GM18520 (cell line): ENCODE measurements at regions not wholly inside any gene's neighbourhood (a gene's known extent, or its start where the extent isn't known, plus 50 kb on each side); places are given as distances from the start of the nearest gene placed in this dataset.
"Not testable (repeated sequence)": the region's sequence is repeated elsewhere in the genome, so short reads cannot be mapped to it uniquely, and the experiment has no call there.

Source experiments
- ATAC-seq: cut with Tn5 transposase; IDR thresholded peaks from one replicate; pipeline ENCODE4 v1.9.1; 2021; ENCODE audit not compliant: unreplicated experiment

DNA sequence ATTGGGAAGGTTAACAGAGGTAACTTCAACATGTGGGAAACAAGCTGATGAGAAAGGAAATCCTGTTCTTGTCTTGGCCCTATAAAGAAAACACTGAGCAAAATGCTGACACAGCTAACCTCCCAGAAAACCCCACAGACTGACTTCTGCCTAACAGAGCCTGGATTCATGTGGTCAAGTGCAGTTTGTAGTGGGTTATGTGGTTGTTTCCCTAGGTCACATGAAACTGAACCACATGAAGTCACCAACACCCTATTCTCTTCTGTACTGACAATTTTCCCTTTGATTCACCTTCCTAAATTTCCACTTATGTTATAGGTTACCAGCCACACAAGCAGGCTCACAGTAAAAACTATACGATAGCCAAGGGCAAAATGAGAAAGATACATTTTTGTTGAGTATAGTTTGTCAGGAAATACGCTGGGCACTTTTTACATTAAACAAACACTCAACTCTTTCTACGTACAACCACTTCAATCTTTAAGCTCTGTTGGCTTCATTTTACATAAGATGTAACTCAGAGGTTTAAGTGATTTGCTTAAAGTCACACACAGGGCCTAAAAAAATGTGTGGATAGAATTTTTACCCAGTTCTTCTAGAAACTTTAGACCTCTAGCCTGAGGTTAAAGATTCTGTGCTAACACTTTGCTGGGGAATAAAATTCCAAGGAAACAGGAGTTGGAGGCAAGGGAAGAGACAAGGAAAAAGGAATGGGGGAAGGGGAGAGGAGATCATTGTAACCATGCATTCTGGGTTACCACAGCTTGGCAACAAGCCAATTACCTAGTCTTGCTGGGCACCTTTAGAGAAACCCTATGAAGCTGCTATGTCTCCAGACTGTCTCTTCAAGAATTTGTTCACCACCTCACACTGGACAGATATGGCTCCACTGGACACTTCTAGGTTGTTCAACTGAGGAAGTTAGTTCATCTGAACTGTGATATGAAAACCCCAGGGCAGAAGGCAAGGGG is 601.6 kb upstream of the USP24 start:
- ATAC-seq = no peak

DNA sequence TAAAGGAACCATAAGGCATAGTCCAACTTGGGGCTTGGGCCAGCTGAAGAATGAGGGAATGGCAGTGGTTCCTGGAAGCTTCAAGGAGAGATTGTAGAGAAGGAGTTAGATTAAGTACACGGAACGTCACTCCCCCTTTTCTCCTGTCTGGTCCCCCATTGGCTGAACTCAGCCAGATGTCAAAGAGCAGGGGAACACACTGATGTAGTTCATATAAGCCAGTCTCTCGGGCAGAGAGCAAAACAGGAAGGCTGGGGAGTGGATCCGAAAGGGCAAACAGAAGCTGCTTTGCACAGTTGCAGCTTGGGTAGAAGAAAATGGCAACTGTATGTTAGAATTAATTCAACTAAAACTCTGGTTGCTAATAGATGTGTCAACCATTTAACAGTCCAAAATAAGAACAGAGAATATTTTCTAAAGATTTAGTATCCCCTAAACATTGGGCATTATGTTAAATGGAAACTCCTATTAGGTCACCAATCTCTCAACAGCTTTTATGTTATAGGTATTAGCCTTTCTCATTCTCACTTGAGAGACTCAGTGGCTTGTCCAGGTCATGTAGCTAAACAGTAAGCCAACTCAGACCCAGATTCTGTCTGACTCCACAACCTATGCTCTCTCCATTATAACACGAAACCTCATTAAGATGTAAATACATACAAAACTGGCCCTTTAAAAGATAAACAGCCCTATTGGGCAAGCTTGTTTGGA is 600.7 kb upstream of the USP24 start:
- no peak for ATAC-seq

DNA sequence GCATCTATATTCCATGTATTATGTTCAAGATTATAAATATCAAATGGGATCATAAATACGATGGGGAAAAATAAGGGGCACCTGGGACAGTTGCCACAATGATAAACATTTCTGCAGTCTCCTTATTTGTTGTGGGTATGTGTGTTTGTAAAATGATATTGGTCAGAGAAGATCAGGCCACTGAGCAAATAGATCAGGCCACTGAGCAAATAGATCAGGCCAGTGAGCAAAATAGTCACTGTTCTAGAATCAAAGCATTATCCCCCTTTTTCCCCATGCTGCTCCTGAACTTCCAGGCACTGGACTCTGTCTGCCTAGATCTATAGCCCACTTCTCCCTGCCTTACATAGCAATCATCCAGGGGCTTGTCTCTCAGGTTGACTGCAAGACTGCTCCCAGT is 599.8 kb upstream of the USP24 start:
- no peak for ATAC-seq

DNA sequence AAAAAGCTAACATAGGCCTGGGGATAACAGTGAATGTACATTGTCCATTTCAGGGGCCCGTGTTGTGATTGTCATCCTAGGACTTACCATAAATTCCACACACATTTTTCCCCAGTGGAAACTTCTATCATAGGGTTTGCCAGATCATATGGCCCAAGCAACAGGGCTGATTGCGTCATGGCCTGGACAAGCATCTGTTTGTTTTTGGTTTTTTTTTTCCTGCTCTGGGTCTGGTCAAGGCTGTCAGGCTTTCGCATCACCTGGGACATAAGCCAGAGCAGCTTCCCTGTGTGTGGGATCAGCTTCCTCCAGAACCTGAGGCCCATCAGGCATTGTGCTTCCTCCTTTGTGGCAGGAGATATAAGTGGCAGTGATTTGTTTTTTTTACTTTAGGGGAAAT is 598.5 kb upstream of the USP24 start:
- no peak for ATAC-seq

DNA sequence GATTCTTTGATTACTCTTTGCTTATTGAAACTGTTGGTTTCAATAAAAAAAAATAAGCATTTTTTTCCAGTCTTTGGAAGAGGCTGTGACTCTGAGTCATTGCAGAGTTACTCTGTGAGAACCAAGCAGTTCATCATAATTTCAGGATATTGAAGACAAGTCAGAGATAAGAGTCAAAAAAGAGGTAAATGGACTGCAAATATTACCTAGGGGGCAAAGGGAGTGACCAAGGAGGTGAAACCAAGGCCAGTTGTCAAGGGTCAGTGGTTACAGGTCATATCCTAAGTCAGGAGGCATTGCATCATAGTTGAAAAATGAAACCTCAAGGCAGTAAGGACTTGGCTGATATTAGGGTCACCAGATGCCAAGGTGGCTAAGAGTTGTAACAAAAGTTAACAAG is 597.1 kb upstream of the USP24 start:
- ATAC-seq = no peak

DNA sequence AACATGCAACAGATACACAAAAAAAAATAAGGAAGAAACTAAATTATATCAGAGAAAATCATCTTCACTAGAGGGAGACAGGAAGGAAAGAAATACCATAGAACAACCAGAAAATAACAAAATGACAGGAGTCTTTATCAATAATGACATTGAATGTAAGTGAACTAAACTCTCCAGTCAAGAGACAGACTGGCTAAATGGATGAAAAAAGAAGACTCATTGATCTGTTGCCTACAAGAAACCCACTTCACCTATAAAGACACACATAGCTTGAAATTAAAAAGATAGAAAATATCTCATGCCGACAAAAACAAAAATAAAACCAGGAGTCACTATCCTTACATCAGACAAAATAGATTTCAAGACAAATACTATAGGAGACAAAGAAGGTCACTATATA is 593.1 kb upstream of the USP24 start:
- no peak for ATAC-seq

DNA sequence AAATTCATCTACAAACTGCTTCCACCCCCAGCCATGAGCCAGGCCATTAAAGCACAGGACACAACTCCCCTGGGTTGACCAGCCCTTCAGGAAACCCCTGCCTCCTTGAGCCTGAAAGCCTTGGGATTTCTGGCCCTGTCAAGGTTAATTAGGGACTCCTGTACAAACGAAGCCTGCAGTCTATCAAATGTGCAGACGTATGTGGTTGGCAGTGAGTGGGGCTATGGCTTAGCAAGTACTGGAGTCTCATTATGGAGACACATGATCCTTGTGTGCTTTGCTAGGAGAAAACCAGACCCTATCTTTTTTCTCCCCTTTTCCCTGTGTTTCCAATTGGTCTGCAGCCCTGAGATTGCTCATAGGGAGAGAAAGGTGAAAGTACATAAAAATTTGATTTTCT is 588.3 kb upstream of the USP24 start:
- ATAC-seq = no peak

DNA sequence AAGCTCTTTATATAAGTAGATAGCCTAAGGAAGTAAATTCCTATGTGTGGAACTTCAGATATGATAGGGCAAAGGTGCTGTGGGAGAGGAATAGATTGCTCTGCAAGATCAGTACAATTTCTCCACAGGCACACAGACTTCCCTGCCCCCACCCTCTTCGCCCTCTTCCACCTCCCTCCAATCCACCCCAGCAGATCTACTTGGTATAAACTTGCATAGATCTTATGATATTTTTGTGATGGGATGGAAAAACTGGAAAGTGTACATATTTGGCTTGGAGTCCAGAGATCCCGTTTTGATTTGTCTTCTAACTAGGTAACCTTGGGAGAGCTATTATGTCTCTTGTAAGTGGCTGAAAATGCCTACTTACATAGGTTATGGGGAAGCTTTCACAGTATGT is 586.3 kb upstream of the USP24 start:
- no peak for ATAC-seq

DNA sequence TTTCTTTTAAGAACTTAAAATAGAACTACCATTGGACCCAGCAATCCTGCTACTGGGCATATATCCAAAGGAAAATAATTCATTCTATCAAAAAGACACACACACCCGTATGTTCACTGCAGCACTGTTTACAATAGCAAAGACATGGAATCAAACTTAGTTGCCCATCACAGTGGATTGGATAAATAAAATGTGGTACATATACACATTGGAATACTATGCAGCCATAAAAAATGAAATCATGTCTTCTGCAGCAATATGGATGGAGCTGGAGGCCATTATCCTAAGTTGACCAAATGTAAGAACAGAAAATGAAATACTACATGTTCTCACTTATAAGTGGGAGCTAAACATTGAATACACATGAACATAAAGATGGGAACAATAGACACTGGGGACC is 585.3 kb upstream of the USP24 start:
- no peak for ATAC-seq

DNA sequence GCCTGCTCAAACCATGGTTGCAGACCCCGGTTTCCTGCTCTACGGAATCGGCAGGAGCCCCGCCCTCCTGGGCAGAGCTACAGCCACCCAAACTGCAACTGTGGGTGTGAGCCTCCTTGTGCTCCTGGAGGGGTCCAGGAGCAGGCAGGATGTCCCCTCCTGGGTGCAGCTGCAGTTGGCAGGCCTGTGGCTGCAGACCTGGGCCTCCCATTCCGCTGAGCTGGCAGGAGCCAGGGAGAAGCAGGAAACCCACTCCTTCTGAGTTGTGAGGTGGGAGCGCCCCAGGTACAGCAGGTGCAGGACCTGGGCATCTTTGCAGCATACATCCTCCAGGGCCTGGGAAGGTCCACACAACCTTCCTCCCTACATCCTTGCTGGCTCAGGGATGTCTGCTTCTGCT is 578.7 kb upstream of the USP24 start:
- no peak for ATAC-seq

DNA sequence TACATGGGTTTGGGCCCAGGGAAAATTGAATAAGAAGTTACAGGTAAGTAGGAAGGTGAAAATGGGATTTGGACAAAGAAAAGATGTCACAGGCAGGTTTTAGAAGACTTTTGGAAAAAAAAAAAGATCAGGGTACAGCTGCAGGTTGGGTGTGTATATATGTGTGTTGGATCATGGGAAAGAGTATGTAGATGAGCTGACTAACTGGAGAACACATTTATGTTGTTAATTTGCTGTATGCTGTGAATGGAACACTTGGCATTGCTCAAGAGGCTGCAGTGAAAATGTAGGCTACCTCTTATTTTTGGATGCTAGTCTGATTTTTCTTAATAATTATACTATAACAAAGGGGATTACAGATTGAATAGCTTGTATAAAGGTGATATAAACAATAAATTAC is 577.7 kb upstream of the USP24 start:
- ATAC-seq = no peak

DNA sequence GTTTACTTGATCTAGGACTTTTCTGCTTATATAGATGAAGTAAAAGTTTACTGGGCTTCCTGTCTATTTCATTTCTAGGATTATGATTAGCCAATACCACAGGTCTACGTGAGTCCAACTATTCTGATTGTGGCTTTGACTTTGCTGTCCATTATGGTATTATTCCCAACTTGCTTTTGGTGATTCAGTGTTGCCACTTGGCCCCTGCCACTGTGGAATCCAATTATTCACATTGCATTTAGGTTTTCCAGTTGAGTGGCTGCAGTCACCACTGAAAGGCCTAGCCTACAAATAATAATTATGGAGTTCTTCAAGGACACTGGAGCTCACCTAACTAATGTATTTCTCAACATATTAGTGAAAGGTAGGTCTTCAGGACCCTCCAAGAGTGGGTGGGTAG is 574.3 kb upstream of the USP24 start:
- ATAC-seq = no peak

DNA sequence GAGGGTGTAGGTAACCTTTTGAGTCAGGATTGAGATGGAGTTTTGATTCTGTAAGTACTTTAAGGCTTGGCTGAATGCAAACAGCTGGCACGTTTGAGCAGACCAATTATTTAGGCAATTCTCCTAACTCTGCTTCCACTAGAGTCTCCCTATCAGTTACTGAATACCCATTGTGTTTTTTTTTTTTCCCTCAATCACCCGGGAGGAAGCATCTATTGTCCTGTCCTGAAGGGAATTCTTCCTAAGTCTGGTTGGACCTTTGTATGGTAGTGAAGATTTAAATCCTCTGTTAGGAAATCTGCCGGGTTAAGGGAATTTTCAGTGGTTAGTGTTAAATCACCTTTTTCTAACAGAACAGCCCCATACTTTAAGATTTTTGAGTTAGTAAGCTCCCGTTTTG is 571.2 kb upstream of the USP24 start:
- ATAC-seq = no peak

DNA sequence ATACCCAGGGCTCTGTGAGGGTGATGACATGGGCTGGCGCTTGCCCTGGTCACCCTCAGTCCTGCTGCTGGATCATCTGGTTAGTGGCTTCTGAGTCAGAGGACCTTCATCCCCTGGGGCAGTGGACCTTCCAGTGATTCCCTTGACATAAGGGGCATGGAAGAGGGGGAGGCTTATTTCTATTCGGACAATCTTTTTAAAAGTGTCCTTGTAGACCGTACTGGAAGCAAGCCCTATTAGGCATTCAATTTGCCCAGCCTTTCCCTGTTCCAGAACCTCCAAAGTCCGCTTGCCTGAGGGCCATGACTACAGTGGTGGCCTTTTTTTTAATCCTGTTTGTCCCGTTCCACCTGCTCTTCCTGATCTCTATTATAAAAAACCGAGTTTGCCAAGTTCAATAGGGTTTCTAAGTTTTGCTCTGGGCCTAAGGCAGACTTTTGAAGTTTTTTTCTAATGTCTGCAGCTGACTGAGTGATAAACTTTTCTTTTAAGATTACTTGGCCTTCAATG is 569.8 kb upstream of the USP24 start:
- not testable (repeated sequence) for ATAC-seq

DNA sequence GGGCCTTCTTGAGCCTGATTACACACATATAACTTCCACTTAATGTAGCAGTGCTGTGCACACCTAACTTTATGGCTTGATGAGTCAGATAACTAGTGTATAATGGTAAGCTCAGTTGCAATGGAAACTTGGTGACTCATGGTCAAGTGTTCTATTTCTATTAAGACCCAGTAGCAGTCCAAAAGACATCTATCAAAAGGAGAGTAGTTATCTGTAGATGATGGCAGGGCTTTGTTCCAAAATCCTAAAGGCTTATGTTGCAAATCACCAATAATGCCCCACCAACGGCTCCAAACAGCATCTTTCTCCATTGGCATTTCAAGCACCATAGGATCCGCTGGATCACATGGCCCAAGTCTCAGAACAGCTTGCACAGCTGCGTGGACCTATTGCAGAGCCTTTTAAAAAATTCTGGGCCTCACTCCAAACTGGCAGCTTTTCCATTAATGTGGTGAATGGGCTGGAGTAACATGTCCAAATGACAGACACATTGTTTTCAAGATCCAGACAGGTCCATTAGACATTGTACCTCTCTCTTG is 566.8 kb upstream of the USP24 start:
- ATAC-seq = no peak

DNA sequence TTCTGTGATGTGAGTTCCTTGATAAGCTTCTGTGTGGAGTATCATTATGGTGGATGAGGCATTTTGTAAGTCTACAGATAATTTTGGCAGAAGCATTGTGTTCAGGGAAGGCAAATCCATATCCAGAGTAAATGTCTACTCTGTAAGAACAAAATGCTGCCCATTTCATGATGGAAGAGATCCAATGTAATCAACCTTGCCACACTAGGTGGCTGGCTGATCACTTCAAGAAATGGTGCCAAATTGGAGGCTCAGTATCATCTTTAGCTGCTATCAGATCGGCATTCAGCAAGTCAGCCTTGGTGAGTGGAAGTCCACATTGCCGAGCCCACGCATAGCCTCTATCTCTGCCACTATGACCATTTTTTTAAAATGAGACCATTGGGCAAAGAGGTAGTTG is 565.8 kb upstream of the USP24 start:
- ATAC-seq = no peak

DNA sequence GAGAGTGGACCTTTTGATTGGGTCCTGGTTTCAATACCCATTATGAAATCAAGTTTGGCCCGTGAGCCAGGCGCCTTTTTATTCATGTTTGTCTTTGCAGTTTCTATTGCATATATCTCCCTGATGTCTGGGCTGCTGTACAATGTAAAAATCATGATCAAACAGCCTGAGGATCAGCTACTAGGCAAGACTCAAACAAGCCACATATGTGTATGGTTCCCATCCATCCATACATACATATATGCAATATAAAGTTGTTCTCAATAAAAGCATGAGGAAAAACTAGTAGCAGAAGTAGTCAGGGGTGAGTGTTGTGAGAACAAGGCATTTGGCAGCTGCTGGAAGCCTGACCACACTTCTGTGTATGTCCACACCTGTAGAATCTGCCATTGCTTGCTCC is 562.4 kb upstream of the USP24 start:
- no peak for ATAC-seq

DNA sequence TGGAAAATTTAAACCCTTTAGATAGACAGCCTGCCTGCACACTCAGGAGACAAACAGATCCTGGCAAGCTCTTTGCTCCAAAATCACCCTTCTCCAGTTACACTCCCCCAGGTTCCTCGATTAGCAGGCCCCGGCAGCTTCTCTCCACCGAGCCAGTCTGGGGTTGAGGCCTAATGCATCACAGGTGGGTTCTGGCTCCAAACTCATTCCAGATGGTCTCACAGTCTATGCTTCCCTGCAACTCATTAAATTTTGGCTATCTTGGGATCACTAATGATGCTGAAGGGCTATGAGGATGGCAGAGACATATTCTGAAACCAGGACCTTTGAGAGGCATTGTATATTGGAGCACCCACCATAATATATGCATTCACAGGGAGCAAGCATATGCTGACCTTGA is 559.8 kb upstream of the USP24 start:
- ATAC-seq = no peak

DNA sequence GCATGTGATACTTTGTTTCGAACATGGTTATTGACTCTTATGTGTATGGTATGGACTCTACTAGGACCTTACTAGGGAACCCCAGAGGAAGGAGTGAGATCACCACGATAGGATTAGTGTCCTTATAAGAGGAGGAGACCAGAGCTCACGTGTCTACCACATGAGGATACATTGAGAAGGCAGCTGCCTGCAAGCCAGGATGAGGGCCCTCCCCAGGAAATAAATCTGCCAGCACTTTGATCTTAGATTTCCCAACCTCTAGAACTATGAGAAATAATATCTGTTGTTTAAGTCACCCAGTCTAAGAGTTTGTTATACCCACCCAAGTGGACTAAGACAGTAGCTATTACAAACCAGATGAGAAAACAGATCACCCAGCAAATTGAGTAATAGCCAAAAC is 559.3 kb upstream of the USP24 start:
- no peak for ATAC-seq

DNA sequence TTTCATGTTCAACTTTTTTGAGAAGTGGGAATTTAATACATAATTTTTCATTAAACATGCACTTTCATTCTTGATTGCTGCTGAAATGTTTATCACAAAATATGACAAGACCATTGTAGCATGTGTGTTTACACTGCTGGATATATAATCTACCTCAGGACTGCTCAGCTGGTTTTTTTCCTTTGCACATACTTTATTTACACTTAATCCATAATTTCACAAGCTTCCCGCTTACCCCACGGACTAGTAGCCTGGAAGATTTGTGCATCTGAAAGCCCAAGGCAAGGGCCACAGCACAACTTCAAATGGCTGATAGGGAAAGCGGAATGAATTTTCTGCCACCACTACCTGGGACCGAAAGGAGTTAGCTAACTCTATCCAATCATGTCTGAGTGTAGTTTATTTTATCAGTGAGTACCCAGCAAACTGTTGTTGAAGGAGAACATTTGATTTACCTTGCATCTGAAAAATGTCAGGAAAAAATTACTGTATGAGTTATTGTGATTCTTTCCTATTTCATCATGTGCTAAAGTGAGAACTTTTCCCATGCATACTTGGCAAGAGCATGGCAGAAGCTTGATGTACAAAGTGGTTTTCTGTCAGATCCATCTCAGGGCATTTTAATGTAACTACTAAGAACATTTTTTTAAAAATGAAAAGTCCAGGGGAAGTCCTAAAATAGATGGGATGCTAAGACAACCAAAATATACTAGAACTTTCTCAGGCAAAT is 558.2 kb upstream of the USP24 start:
- no peak for ATAC-seq

DNA sequence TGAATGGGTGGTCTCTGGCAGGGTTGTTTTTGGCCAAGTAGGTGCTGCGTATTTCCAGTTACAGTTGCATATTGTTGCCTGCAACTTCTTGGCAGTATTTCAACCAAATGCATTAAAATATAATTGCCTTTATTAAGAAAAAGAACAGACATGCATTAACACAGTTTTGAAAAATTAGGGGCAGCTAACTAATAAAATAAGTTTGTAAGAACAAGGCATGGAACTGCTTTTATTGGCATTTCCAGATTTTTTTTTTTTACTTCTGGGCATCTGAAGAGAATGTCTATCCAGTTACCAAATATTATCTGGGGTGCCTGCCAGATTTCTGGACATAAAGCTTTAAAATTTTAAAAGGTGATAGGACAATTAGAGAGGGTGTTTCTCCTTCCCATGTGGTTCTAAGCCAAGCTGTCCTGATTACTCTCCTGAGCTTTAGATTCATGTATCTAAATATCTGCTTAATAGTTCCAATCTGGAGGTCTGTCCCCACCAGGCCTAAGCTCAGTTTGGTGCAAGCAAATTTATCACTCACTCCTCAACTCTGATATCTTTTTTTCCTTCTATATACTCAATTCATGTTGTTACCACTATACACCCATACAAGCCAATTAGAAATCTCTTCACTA is 553.3 kb upstream of the USP24 start:
- ATAC-seq = no peak
